ENCODE measurements at regions not wholly inside any gene's neighbourhood (a gene's known extent, or its start where the extent isn't known, plus 50 kb on each side); places are given as distances from the start of the nearest gene placed in this dataset.

- Mint-ChIP-seq H3K27me3 (ENCODE audit: low read depth) (no peaks in the 10 kb centered on the region), H3K36me3 (no peaks in the 10 kb centered on the region), H3K9me3 (peaks cover 4% of the 10 kb centered on the region; the same call in 1 of the 2 replicates), H3K27ac (no peak overlapping the region), H3K4me1 (no peaks in the 10 kb centered on the region), H3K4me3 (no peak overlapping the region)
- CTCF ChIA-PET: no interaction called here
- DNase-seq (ENCODE audit: low spot score): no peak
- ATAC-seq: peak; percentile 62
- TF ChIP-seq, protein P1, sequence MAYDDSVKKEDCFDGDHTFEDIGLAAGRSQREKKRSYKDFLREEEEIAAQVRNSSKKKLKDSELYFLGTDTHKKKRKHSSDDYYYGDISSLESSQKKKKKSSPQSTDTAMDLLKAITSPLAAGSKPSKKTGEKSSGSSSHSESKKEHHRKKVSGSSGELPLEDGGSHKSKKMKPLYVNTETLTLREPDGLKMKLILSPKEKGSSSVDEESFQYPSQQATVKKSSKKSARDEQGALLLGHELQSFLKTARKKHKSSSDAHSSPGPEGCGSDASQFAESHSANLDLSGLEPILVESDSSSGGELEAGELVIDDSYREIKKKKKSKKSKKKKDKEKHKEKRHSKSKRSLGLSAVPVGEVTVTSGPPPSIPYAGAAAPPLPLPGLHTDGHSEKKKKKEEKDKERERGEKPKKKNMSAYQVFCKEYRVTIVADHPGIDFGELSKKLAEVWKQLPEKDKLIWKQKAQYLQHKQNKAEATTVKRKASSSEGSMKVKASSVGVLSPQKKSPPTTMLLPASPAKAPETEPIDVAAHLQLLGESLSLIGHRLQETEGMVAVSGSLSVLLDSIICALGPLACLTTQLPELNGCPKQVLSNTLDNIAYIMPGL (CRISPR knock-in tag; IDR thresholded peaks at IDR 0.05): no peak
- TF ChIP-seq MYBL2 (CRISPR knock-in tag; IDR thresholded peaks at IDR 0.05) (no peak), SMAD4 (CRISPR knock-in tag; IDR thresholded peaks at IDR 0.05) (no peak), NR1H2 (CRISPR knock-in tag; IDR thresholded peaks at IDR 0.05) (no peak), ZNF396 (CRISPR knock-in tag; IDR thresholded peaks at IDR 0.05; ENCODE audit: borderline replicate concordance) (no peak), ESRRA (CRISPR knock-in tag; IDR thresholded peaks at IDR 0.05; ENCODE audit: borderline replicate concordance) (no peak), FOXJ3 (CRISPR knock-in tag; IDR thresholded peaks at IDR 0.05; ENCODE audit: borderline replicate concordance) (no peak), PRRX2 (CRISPR knock-in tag; IDR thresholded peaks at IDR 0.05) (no peak), ZNF317 (CRISPR knock-in tag; IDR thresholded peaks at IDR 0.05; ENCODE audit: borderline replicate concordance, low read depth) (no peak)
- POLR2A ChIA-PET: no interaction called here
These were observed 52.9 kb upstream of the UFL1 start for GRCh38 chr6:96468681-96469224.

DNA sequence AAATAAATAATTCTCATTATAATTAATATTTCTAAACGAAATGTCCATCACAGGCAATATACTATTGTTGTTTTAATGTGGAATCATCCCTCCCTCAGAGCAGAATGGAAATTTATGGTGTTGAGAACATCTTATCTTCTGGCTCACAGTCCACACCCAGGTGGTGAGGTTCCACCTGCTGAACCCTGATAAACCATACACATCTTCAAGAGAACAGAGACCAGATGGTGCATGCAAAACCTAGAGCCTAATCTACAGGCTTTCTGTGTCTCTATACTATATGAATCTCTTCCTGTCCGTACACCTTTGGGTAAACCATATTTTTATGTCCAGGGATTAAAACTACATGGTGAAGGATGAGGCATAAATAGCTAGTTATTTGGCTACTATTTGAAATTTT is 52.3 kb upstream of the UFL1 start:
- Mint-ChIP-seq H3K4me1 (no peaks in the 10 kb centered on the region), H3K27me3 (ENCODE audit: low read depth) (no peaks in the 10 kb centered on the region), H3K4me3 (no peak overlapping the region), H3K36me3 (no peaks in the 10 kb centered on the region), H3K27ac (no peak overlapping the region), H3K9me3 (peaks cover 4% of the 10 kb centered on the region; the same call in 1 of the 2 replicates)
- DNase-seq (ENCODE audit: low spot score) (no peak), ATAC-seq (no peak)
- POLR2A ChIA-PET: no interaction called here
- CTCF ChIA-PET: no interaction called here
- TF ChIP-seq ZNF232 (CRISPR knock-in tag; IDR thresholded peaks at IDR 0.05): no peak
- TF ChIP-seq RORB (CRISPR knock-in tag; IDR thresholded peaks at IDR 0.05): no peak

- DNase-seq (ENCODE audit: low spot score): no peak
- ChIA-PET POLR2A (no interaction called here), CTCF (no interaction called here)
- Mint-ChIP-seq H3K27me3 (ENCODE audit: low read depth) (no peaks in the 10 kb centered on the region), H3K4me1 (no peaks in the 10 kb centered on the region), H3K36me3 (no peaks in the 10 kb centered on the region), H3K4me3 (no peak overlapping the region), H3K27ac (no peak overlapping the region), H3K9me3 (peaks cover 1% of the 10 kb centered on the region; the same call in 1 of the 2 replicates)
- TF ChIP-seq RORB (CRISPR knock-in tag; IDR thresholded peaks at IDR 0.05) (no peak), ZNF423 (CRISPR knock-in tag; IDR thresholded peaks at IDR 0.05) (no peak), TCF7 (CRISPR knock-in tag; IDR thresholded peaks at IDR 0.05; ENCODE audit: low read depth) (no peak), ESRRA (CRISPR knock-in tag; IDR thresholded peaks at IDR 0.05; ENCODE audit: borderline replicate concordance) (no peak)
- TF ChIP-seq, protein P2, sequence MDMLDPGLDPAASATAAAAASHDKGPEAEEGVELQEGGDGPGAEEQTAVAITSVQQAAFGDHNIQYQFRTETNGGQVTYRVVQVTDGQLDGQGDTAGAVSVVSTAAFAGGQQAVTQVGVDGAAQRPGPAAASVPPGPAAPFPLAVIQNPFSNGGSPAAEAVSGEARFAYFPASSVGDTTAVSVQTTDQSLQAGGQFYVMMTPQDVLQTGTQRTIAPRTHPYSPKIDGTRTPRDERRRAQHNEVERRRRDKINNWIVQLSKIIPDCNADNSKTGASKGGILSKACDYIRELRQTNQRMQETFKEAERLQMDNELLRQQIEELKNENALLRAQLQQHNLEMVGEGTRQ (CRISPR knock-in tag; IDR thresholded peaks at IDR 0.05): no peak
- no peak for ATAC-seq
These were observed 51.3 kb upstream of the UFL1 start for GRCh38 chr6:96470296-96470695.

Data from WTC11 (cell line).